GM12865 (cell line): ENCODE measurements at regions not wholly inside any gene's neighbourhood (a gene's known extent, or its start where the extent isn't known, plus 50 kb on each side); places are given as distances from the start of the nearest gene placed in this dataset.

Experiments used
- DNase-seq: peaks from one replicate; pipeline ENCODE4 v3.0.0; 2010; ENCODE audit warnings: low read depth
- H3K4me3 ChIP-seq: 2 replicates; pipeline ENCODE4 v1.5.1; 2011; ENCODE audit warnings: mild to moderate bottlenecking, low read depth, low read length, control low read depth
- CTCF ChIP-seq: IDR thresholded peaks from 2 replicates; pipeline ENCODE4 v1.5.1; 2011; ENCODE audit warnings: low read length, control low read depth, low read depth, inconsistent platforms; ENCODE audit not compliant: insufficient read depth; ENCODE audit errors: missing control alignments

GRCh38 chr6:142676027-142676443 lies 268.9 kb downstream of the HIVEP2 start:
- TF ChIP-seq CTCF = no peak
- no peak for DNase-seq
- H3K4me3 ChIP-seq = no peak overlapping the region

GRCh38 chr6:142676647-142677192 lies 268.3 kb downstream of the HIVEP2 start:
- DNase-seq = no peak
- H3K4me3 ChIP-seq = no peak overlapping the region
- no peak for TF ChIP-seq CTCF

- no peak overlapping the region for H3K4me3 ChIP-seq
- TF ChIP-seq CTCF = no peak
Measured at GRCh38 chr6:142679907-142680700, 264.9 kb downstream of the HIVEP2 start.

GRCh38 chr6:142681099-142681498 lies 263.9 kb downstream of the HIVEP2 start:
- TF ChIP-seq CTCF = no peak
- no peak overlapping the region for H3K4me3 ChIP-seq
- DNase-seq = no peak

More at GRCh38 chr6:142679907-142680700, 264.9 kb downstream of the HIVEP2 start:
- no peak for DNase-seq

- no peak for DNase-seq
- H3K4me3 ChIP-seq = no peak overlapping the region
- TF ChIP-seq CTCF = no peak
Measured at GRCh38 chr6:142682985-142683384, 262.0 kb downstream of the HIVEP2 start.

- DNase-seq = no peak
- TF ChIP-seq CTCF = no peak
Measured at GRCh38 chr6:142683714-142684141, 261.2 kb downstream of the HIVEP2 start.

More at GRCh38 chr6:142683714-142684141, 261.2 kb downstream of the HIVEP2 start:
- H3K4me3 ChIP-seq = no peak overlapping the region
